Loucy (cell line): ENCODE measurements at regions not wholly inside any gene's neighbourhood (a gene's known extent, or its start where the extent isn't known, plus 50 kb on each side); places are given as distances from the start of the nearest gene placed in this dataset.

Experiments
- H2AFZ ChIP-seq: fragments of 200-600 bp; sonication (generic); 2 replicates; pipeline ENCODE4 v1.6.0; 2016; ENCODE audit warnings: antibody characterized with exemption, mild to moderate bottlenecking, low read length, moderate library complexity
- H3F3A ChIP-seq: fragments of 200-600 bp; 2 replicates; pipeline ENCODE4 v1.6.0; 2016; ENCODE audit warnings: antibody characterized with exemption, low read depth, mild to moderate bottlenecking
- H3K27me3 ChIP-seq: fragments of 200-600 bp; sonication (generic); 2 replicates; pipeline ENCODE4 v1.6.1; 2014; ENCODE audit warnings: low read length, mild to moderate bottlenecking; ENCODE audit not compliant: insufficient read depth, poor library complexity, severe bottlenecking
- H3K36me3 ChIP-seq: fragments of 200-600 bp; sonication (generic); 2 replicates; pipeline ENCODE4 v1.6.1; 2016; ENCODE audit warnings: low read length; ENCODE audit not compliant: insufficient read depth
- H3K4me1 ChIP-seq: fragments of 200-600 bp; sonication (generic); 2 replicates; pipeline ENCODE4 v1.5.1; 2014; ENCODE audit warnings: low read length, mild to moderate bottlenecking; ENCODE audit not compliant: insufficient read depth, poor library complexity, severe bottlenecking
- H3K4me2 ChIP-seq: fragments of 200-600 bp; sonication (generic); 2 replicates; pipeline ENCODE4 v1.6.0; 2014; ENCODE audit warnings: antibody characterized with exemption, low read length, low read depth, mild to moderate bottlenecking; ENCODE audit not compliant: poor library complexity, severe bottlenecking
- H3K4me3 ChIP-seq: fragments of 200-600 bp; sonication (generic); 2 replicates; pipeline ENCODE4 v1.5.1; 2014; ENCODE audit warnings: low read length, mild to moderate bottlenecking, mixed read lengths; ENCODE audit not compliant: poor library complexity, severe bottlenecking
- H3K79me2 ChIP-seq: fragments of 200-600 bp; sonication (generic); 2 replicates; pipeline ENCODE4 v1.6.1; 2014; ENCODE audit warnings: low read length; ENCODE audit not compliant: insufficient read depth
- H3K9ac ChIP-seq: fragments of 200-600 bp; sonication (generic); 2 replicates; pipeline ENCODE4 v1.6.0; 2014; ENCODE audit warnings: mild to moderate bottlenecking, low read depth, low read length, moderate library complexity; ENCODE audit not compliant: poor library complexity, severe bottlenecking
- H3K9me2 ChIP-seq: fragments of 200-600 bp; sonication (generic); replicated peaks from 2 replicates; pipeline ENCODE4 v1.6.1; 2016; ENCODE audit warnings: low read depth, low read length, mixed read lengths
- H3K9me3 ChIP-seq: fragments of 200-600 bp; sonication (generic); 2 replicates; pipeline ENCODE4 v1.6.1; 2014; ENCODE audit warnings: mild to moderate bottlenecking, antibody characterized with exemption, low read length, low read depth; ENCODE audit not compliant: insufficient read depth
- H4K20me1 ChIP-seq: fragments of 200-600 bp; sonication (generic); 2 replicates; pipeline ENCODE4 v1.6.0; 2014; ENCODE audit warnings: antibody characterized with exemption, low read length, mild to moderate bottlenecking; ENCODE audit not compliant: insufficient read depth, poor library complexity, severe bottlenecking
- EZH2phosphoT487 ChIP-seq: fragments of 200-600 bp; IDR thresholded peaks from 2 replicates; pipeline ENCODE4 v1.6.1; 2018; ENCODE audit warnings: antibody characterized with exemption, mild to moderate bottlenecking, moderate library complexity, borderline replicate concordance
- TF ChIP-seq, protein P1 (sequence below): fragments of 200-600 bp; sonication (generic); conservative IDR thresholded peaks from 2 replicates; pipeline ENCODE4 v1.5.1; 2014; ENCODE audit warnings: mild to moderate bottlenecking, antibody characterized with exemption, low read length

DNA sequence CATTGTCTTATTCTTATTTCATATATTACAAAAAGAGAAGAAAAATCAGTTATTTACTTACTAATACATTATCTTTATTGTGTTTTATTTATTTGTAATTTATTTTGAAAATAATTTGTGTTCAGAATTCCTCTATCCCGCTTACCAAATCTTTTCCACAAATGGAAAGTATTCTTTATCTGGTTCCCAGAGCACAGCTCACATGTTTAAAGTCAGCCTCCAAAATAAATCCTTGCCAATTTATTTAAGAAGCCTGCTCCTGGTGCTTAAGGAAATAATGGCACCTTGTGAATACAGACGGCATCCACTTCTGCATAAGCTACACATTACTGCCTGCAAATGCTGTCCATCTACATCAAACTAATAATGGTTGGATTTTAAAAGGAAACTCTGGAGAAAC is 435.4 kb downstream of the MTRR start:
- Histone ChIP-seq H3K4me1 (no peaks in the 10 kb centered on the region), H2AFZ (no peak overlapping the region), H3K36me3 (no peaks in the 10 kb centered on the region), H3K9ac (no peak overlapping the region), H3K9me2 (no peaks in the 10 kb centered on the region), H3K9me3 (peaks cover 5% of the 10 kb centered on the region; the same call in 1 of the 2 replicates), H3K79me2 (no peaks in the 10 kb centered on the region), H4K20me1 (no peaks in the 10 kb centered on the region), H3K4me2 (no peak overlapping the region), H3K27me3 (no peaks in the 10 kb centered on the region), H3F3A (no peaks in the 10 kb centered on the region), H3K4me3 (no peak overlapping the region)
- no peak for TF ChIP-seq EZH2phosphoT487
- TF ChIP-seq, protein P1, sequence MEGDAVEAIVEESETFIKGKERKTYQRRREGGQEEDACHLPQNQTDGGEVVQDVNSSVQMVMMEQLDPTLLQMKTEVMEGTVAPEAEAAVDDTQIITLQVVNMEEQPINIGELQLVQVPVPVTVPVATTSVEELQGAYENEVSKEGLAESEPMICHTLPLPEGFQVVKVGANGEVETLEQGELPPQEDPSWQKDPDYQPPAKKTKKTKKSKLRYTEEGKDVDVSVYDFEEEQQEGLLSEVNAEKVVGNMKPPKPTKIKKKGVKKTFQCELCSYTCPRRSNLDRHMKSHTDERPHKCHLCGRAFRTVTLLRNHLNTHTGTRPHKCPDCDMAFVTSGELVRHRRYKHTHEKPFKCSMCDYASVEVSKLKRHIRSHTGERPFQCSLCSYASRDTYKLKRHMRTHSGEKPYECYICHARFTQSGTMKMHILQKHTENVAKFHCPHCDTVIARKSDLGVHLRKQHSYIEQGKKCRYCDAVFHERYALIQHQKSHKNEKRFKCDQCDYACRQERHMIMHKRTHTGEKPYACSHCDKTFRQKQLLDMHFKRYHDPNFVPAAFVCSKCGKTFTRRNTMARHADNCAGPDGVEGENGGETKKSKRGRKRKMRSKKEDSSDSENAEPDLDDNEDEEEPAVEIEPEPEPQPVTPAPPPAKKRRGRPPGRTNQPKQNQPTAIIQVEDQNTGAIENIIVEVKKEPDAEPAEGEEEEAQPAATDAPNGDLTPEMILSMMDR: no peak

DNA sequence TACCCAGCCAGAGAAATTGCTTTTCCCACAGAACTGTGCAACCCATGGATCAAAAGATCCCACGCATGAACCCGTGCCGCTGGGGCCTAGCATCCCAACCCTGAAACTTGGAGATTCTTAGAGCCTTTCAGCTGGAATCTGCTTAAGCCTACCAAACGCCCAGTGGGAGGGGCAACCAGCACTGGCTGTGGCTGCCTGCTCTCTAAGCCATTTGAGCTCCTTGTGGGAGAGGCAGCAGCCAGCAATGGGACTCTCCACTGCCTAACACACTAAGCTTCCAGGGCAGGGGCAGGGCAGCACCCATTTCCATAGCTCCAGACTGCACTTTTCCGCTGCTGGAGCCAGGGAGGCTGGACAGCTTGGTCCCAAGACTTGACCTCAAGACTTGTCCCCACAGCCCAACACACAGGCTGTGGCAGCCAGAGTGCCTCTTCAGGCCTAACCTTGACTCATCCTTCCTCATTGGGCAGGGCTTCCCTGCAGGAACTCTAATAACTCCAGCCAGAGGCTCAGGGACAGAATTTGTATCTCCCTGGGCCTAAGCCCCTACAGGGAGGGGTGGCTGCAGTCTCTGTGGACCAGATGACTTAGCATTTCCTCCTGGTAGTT is 437.4 kb downstream of the MTRR start:
- no peaks in the 10 kb centered on the region for H3K9me2 ChIP-seq
- H3K4me3 ChIP-seq: no peak overlapping the region
- H3K9ac ChIP-seq: no peak overlapping the region
- H3K79me2 ChIP-seq: no peaks in the 10 kb centered on the region
- H3K27me3 ChIP-seq: no peaks in the 10 kb centered on the region
- peaks cover 5% of the 10 kb centered on the region; the same call in 1 of the 2 replicates for H3K9me3 ChIP-seq
- no peak overlapping the region for H2AFZ ChIP-seq
- H3F3A ChIP-seq: no peaks in the 10 kb centered on the region
- no peaks in the 10 kb centered on the region for H4K20me1 ChIP-seq
- H3K4me1 ChIP-seq: no peaks in the 10 kb centered on the region
- no peaks in the 10 kb centered on the region for H3K36me3 ChIP-seq
- H3K4me2 ChIP-seq: no peak overlapping the region
- no peak for TF ChIP-seq EZH2phosphoT487
- TF ChIP-seq, protein P1: no peak

DNA sequence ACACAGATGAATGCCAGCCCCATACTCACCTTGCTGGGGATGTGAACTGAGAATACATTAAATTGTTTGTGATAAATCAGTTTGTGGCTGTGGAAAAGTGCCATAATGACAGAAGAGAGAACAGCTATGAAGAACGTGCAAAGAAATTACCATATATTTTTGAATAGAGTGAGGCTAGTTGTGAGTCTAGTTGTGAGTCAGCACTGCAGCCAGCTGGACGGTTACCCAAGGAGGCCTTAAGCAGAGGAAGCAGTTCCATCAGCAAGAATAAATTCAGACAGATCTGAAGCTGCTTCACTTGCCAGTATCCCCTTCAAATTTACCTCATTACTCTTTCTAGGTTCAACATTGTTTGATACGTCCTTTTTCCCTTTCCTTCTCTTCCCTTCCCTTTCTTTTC is 446.0 kb downstream of the MTRR start:
- Histone ChIP-seq H4K20me1 (no peaks in the 10 kb centered on the region), H3K36me3 (no peaks in the 10 kb centered on the region), H3K9ac (no peak overlapping the region), H3K27me3 (no peaks in the 10 kb centered on the region), H3F3A (no peaks in the 10 kb centered on the region), H3K4me1 (no peaks in the 10 kb centered on the region), H3K79me2 (no peaks in the 10 kb centered on the region), H3K4me3 (no peak overlapping the region), H2AFZ (no peak overlapping the region), H3K9me3 (peaks cover 5% of the 10 kb centered on the region; the same call in 1 of the 2 replicates), H3K9me2 (no peaks in the 10 kb centered on the region), H3K4me2 (no peak overlapping the region)
- TF ChIP-seq, protein P1: no peak
- TF ChIP-seq EZH2phosphoT487: no peak
